Activated CD8-positive, alpha-beta T cell treated with anti-CD3 and anti-CD28 coated beads for 36 hours (primary cell): ENCODE measurements at regions not wholly inside any gene's neighbourhood (a gene's known extent, or its start where the extent isn't known, plus 50 kb on each side); places are given as distances from the start of the nearest gene placed in this dataset.
"Not testable (repeated sequence)": the region's sequence is repeated elsewhere in the genome, so short reads cannot be mapped to it uniquely, and the experiment has no call there.

Source experiments
- ATAC-seq: fragments of 200-7000 bp; cut with Tn5 transposase; one replicate; pipeline ENCODE4 v1.10.0; 2021; ENCODE audit warnings: mild to moderate bottlenecking, moderate library complexity
- CTCF ChIA-PET: fragments of 350-600 bp; sonication (Branson Sonifier 250); formaldehyde crosslinking; loops from one replicate; lab custom pipeline; 2021; ENCODE audit warnings: antibody characterized with exemption; lab: Charles Lee
- POLR2A ChIA-PET: fragments of 350-600 bp; sonication (Branson Sonifier 250); formaldehyde crosslinking; loops from one replicate; lab custom pipeline; 2021; ENCODE audit warnings: antibody characterized with exemption; lab: Charles Lee
- DNase-seq: peaks from one replicate; pipeline ENCODE4 v3.0.0-alpha.2; 2020
- H3K27ac Mint-ChIP-seq: one replicate; pipeline ENCODE4 v1.8.0; 2021; ENCODE audit warnings: mild to moderate bottlenecking, mixed read lengths
- H3K27me3 Mint-ChIP-seq: one replicate; pipeline ENCODE4 v1.8.0; 2021; ENCODE audit warnings: mixed read lengths
- H3K36me3 Mint-ChIP-seq: one replicate; pipeline ENCODE4 v1.8.0; 2021; ENCODE audit warnings: low read depth, mixed read lengths
- H3K4me1 Mint-ChIP-seq: one replicate; pipeline ENCODE4 v1.8.0; 2021; ENCODE audit warnings: low read depth, mixed read lengths
- H3K4me3 Mint-ChIP-seq: one replicate; pipeline ENCODE4 v1.8.0; 2021; ENCODE audit warnings: mild to moderate bottlenecking, moderate library complexity, mixed read lengths
- H3K9me3 Mint-ChIP-seq: one replicate; pipeline ENCODE4 v1.8.0; 2021; ENCODE audit warnings: mixed read lengths
- intact Hi-C: fragments of 100-400 bp; cut with micrococcal nuclease; formaldehyde crosslinking; loops from one replicate; pipeline ENCODE4 v1.10.0; 2022
- TF ChIP-seq, protein P1 (sequence below): fragments of 200-600 bp; IDR thresholded peaks from one replicate; pipeline ENCODE4 v1.8.0; 2022; ENCODE audit warnings: antibody characterized with exemption, mild to moderate bottlenecking

DNA sequence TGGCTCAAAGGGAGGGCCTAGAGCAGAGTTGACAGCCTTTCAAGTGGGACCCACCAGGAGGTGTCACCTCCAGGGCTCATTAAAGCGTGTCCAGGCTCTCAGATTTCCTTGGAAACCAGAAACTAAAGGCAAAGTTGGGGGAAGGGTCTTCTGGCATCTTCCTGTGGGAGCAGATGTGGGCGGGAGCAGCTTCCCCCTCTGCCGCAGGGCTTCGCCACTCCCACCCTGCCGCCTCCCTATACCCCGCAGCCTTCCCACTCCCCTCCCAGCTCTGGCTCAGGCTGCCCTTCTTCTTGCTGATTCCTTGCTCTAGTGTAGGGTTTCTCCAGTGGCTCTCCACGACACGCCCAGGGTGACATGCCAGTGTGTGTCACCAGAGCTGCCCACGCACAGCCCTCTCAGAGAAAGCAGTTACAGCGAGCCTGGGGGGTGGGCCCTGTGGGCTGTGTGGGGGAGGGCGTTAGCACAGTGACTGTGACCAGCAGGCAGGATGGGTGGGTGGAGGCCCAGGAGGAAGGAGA, 91.6 kb upstream of the LRPAP1 start:
- peak; percentile 24 for ATAC-seq
- POLR2A ChIA-PET, H3K9me3 Mint-ChIP-seq, H3K27ac Mint-ChIP-seq, H3K36me3 Mint-ChIP-seq, H3K4me3 Mint-ChIP-seq, CTCF ChIA-PET, intact Hi-C loops, H3K4me1 Mint-ChIP-seq: not testable (repeated sequence)
- peaks cover 23% of the 10 kb centered on the region for H3K27me3 Mint-ChIP-seq
- DNase-seq = peak; percentile 23

GRCh38 chr4:3623106-3623505, 90.9 kb upstream of the LRPAP1 start:
- peaks cover 26% of the 10 kb centered on the region for H3K27me3 Mint-ChIP-seq
- CTCF ChIA-PET = no interaction called here
- TF ChIP-seq, protein P1, sequence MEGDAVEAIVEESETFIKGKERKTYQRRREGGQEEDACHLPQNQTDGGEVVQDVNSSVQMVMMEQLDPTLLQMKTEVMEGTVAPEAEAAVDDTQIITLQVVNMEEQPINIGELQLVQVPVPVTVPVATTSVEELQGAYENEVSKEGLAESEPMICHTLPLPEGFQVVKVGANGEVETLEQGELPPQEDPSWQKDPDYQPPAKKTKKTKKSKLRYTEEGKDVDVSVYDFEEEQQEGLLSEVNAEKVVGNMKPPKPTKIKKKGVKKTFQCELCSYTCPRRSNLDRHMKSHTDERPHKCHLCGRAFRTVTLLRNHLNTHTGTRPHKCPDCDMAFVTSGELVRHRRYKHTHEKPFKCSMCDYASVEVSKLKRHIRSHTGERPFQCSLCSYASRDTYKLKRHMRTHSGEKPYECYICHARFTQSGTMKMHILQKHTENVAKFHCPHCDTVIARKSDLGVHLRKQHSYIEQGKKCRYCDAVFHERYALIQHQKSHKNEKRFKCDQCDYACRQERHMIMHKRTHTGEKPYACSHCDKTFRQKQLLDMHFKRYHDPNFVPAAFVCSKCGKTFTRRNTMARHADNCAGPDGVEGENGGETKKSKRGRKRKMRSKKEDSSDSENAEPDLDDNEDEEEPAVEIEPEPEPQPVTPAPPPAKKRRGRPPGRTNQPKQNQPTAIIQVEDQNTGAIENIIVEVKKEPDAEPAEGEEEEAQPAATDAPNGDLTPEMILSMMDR = no peak
- ATAC-seq = no peak
- POLR2A ChIA-PET = no interaction called here
- H3K36me3 Mint-ChIP-seq = no peaks in the 10 kb centered on the region
- no peak for DNase-seq
- no peaks in the 10 kb centered on the region for H3K4me1 Mint-ChIP-seq
- no peak overlapping the region for H3K4me3 Mint-ChIP-seq
- H3K27ac Mint-ChIP-seq = no peak overlapping the region
- no peaks in the 10 kb centered on the region for H3K9me3 Mint-ChIP-seq
- intact Hi-C loops = no loop called here

DNA sequence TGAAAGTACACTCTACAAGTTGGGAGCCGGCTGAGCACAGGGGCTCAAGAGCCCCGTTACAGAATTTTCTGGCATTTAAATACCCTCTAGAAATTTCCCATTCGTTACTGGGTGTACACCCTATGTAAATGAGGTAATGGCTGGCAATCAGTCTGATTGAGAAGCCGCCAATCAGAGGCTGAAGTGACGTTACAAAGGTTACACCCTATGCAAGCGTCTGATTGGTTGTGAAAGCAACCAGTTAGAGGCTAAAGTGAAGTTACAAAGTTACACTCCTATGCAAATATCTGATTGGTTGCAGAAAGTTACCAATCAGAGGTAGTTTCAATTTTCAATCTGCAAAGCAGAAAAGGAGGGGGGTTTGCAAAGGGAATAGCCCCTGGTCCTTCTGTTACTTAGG, 88.1 kb upstream of the LRPAP1 start:
- H3K4me1 Mint-ChIP-seq, CTCF ChIA-PET, DNase-seq, H3K9me3 Mint-ChIP-seq, intact Hi-C loops, ATAC-seq, H3K36me3 Mint-ChIP-seq, POLR2A ChIA-PET, H3K4me3 Mint-ChIP-seq, H3K27ac Mint-ChIP-seq: not testable (repeated sequence)
- H3K27me3 Mint-ChIP-seq = peaks cover 25% of the 10 kb centered on the region

GRCh38 chr4:3619698-3620097, 87.5 kb upstream of the LRPAP1 start:
- H3K27ac Mint-ChIP-seq, H3K36me3 Mint-ChIP-seq, H3K9me3 Mint-ChIP-seq, CTCF ChIA-PET, ATAC-seq, POLR2A ChIA-PET, DNase-seq, intact Hi-C loops, H3K4me3 Mint-ChIP-seq, H3K4me1 Mint-ChIP-seq: not testable (repeated sequence)
- peaks cover 20% of the 10 kb centered on the region for H3K27me3 Mint-ChIP-seq

- peaks cover 16% of the 10 kb centered on the region for H3K27me3 Mint-ChIP-seq
- intact Hi-C loops, DNase-seq, H3K36me3 Mint-ChIP-seq, H3K4me3 Mint-ChIP-seq, H3K27ac Mint-ChIP-seq, H3K9me3 Mint-ChIP-seq, ATAC-seq, H3K4me1 Mint-ChIP-seq, POLR2A ChIA-PET, CTCF ChIA-PET: not testable (repeated sequence)
These were observed 86.1 kb upstream of the LRPAP1 start for GRCh38 chr4:3618341-3618740.

DNA sequence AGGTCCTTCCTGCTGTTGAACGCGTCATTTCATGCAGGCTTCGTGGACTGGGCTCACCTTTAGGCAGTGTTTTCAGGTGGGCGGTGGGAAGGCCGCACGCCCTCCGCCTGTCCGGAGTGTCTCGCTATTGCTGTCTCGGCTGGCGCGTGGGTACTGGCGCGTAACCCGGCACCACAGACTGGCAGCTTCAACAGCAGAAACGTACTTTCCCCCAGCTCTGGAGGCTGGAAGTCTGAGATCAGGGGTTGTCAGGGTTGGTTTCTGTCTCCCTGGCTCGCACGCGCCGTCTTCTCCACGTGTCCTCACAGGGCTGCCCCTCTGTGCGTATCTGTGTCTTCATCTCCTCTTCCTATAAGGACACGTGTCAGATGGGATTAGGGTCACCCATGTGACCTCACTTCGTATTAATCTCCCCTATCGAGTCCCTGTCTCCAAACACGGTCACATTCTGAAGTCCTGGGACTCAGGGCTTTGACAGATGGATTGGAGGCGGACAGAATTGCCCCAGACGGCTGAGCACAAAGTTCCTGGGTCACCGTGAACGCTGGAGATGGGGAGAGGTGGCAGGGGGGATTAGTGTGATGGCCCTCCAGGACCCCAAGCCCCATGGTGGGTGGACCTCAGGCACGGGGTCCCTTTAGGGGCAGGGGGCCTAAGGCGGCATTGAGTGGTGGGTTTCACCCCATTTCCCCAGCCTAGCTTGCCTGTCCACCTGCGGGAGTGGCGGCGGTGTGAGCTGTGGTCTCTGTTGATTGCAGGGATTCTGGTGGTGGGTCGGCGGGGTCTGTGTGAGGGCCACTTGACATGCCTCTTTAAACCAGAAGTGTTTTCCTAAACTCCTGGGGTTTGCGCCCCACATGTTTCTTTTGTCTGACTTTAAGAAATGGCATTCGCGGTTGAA, 83.4 kb upstream of the LRPAP1 start:
- ATAC-seq = no peak
- POLR2A ChIA-PET = no interaction called here
- no peak overlapping the region for H3K27ac Mint-ChIP-seq
- intact Hi-C loops = no loop called here
- H3K9me3 Mint-ChIP-seq = peaks cover 5% of the 10 kb centered on the region
- TF ChIP-seq, protein P1 = no peak
- H3K36me3 Mint-ChIP-seq = no peaks in the 10 kb centered on the region
- H3K27me3 Mint-ChIP-seq = peaks cover 9% of the 10 kb centered on the region
- no peak for DNase-seq
- H3K4me1 Mint-ChIP-seq = no peaks in the 10 kb centered on the region
- CTCF ChIA-PET = no interaction called here
- no peak overlapping the region for H3K4me3 Mint-ChIP-seq

DNA sequence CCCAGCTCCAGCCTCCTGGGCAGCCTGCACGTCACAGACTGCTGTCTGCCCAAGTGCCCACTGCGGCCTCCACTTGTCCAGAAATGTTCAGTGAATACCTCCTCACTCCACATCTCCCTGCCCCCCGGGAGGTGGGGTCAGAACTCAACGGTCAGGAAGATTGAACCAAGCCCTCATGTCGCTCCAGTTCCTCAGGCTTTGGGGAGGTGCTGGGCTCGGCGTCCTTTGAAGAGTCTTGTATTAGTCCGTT, 82.4 kb upstream of the LRPAP1 start:
- no peak for ATAC-seq
- peaks cover 6% of the 10 kb centered on the region for H3K27me3 Mint-ChIP-seq

More for the DNA sequence above, 82.4 kb upstream of the LRPAP1 start:
- DNase-seq = no peak
- Mint-ChIP-seq H3K36me3 (no peaks in the 10 kb centered on the region), H3K4me3 (no peak overlapping the region), H3K4me1 (no peaks in the 10 kb centered on the region), H3K9me3 (peaks cover 5% of the 10 kb centered on the region), H3K27ac (no peak overlapping the region)
- intact Hi-C loops = no loop called here
- TF ChIP-seq, protein P1 = no peak
- POLR2A ChIA-PET = no interaction called here
- CTCF ChIA-PET = no interaction called here
